Neural progenitor cell (in vitro differentiated cells): ENCODE measurements at regions not wholly inside any gene's neighbourhood (a gene's known extent, or its start where the extent isn't known, plus 50 kb on each side); places are given as distances from the start of the nearest gene placed in this dataset.

Source experiments
- DNase-seq: peaks from one replicate; pipeline ENCODE4 v3.0.0-alpha.2; 2016; ENCODE audit warnings: low spot score
- H2AFZ ChIP-seq: fragments of 200-600 bp; sonication (generic); replicated peaks from 2 replicates; pipeline ENCODE4 v1.6.1; 2016; ENCODE audit warnings: antibody characterized with exemption
- H3F3A ChIP-seq: fragments of 200-600 bp; sonication (generic); 2 replicates; pipeline ENCODE4 v1.6.1; 2016; ENCODE audit warnings: antibody characterized with exemption, low read depth
- H3K27ac ChIP-seq: fragments of 200-600 bp; sonication (generic); 2 replicates; pipeline ENCODE4 v1.5.1; 2016; ENCODE audit warnings: mild to moderate bottlenecking
- H3K27me3 ChIP-seq: fragments of 200-600 bp; sonication (generic); 2 replicates; pipeline ENCODE4 v1.6.1; 2016; ENCODE audit warnings: mild to moderate bottlenecking, moderate library complexity
- H3K36me3 ChIP-seq: fragments of 200-600 bp; sonication (generic); 2 replicates; pipeline ENCODE4 v1.5.1; 2016
- H3K4me1 ChIP-seq: fragments of 200-600 bp; sonication (generic); 2 replicates; pipeline ENCODE4 v1.6.1; 2016; ENCODE audit warnings: mixed run types
- H3K4me2 ChIP-seq: fragments of 200-600 bp; sonication (generic); 2 replicates; pipeline ENCODE4 v1.6.1; 2016
- H3K4me3 ChIP-seq: fragments of 200-600 bp; sonication (generic); 2 replicates; pipeline ENCODE4 v1.5.1; 2016
- H3K79me2 ChIP-seq: fragments of 200-600 bp; sonication (generic); 2 replicates; pipeline ENCODE4 v1.6.1; 2016; ENCODE audit warnings: low read depth
- H3K9ac ChIP-seq: fragments of 200-600 bp; sonication (generic); 2 replicates; pipeline ENCODE4 v1.6.1; 2016
- H3K9me3 ChIP-seq: fragments of 200-600 bp; sonication (generic); 2 replicates; pipeline ENCODE4 v1.5.1; 2016; ENCODE audit warnings: low read depth
- H4K20me1 ChIP-seq: fragments of 200-600 bp; sonication (generic); 2 replicates; pipeline ENCODE4 v1.6.1; 2016; ENCODE audit warnings: low read depth
- H3K27ac Mint-ChIP-seq: 3 replicates; pipeline ENCODE4 v1.8.0; 2021; ENCODE audit warnings: mixed read lengths
- H3K27me3 Mint-ChIP-seq: 2 replicates; pipeline ENCODE4 v1.8.0; 2022; ENCODE audit warnings: low read depth, mild to moderate bottlenecking, inconsistent platforms, moderate library complexity, mixed read lengths; ENCODE audit not compliant: insufficient read depth
- H3K36me3 Mint-ChIP-seq: 3 replicates; pipeline ENCODE4 v1.8.0; 2021; ENCODE audit warnings: mixed read lengths
- H3K4me1 Mint-ChIP-seq: 3 replicates; pipeline ENCODE4 v1.8.0; 2021; ENCODE audit warnings: mixed read lengths
- H3K4me3 Mint-ChIP-seq: 3 replicates; pipeline ENCODE4 v1.8.0; 2021; ENCODE audit warnings: mild to moderate bottlenecking, moderate library complexity, mixed read lengths
- H3K9me3 Mint-ChIP-seq: 3 replicates; pipeline ENCODE4 v1.8.0; 2020; ENCODE audit warnings: mixed read lengths
- CTCF ChIP-seq: fragments of 200-600 bp; sonication (generic); IDR thresholded peaks from 2 replicates; pipeline ENCODE4 v1.5.1; 2017; ENCODE audit warnings: antibody characterized with exemption, mild to moderate bottlenecking
- EZH2 ChIP-seq: fragments of 200-600 bp; sonication (generic); IDR thresholded peaks from 2 replicates; pipeline ENCODE4 v1.6.1; 2017; ENCODE audit warnings: antibody characterized with exemption, mild to moderate bottlenecking, moderate library complexity
- EZH2phosphoT487 ChIP-seq: fragments of 200-600 bp; sonication (generic); IDR thresholded peaks from 2 replicates; pipeline ENCODE4 v1.6.1; 2017; ENCODE audit warnings: antibody characterized with exemption

- Mint-ChIP-seq H3K9me3 (no peaks in the 10 kb centered on the region), H3K27ac (no peak overlapping the region), H3K4me3 (no peak overlapping the region), H3K4me1 (no peaks in the 10 kb centered on the region), H3K36me3 (no peaks in the 10 kb centered on the region), H3K27me3 (no peaks in the 10 kb centered on the region)
- DNase-seq: no peak
- Histone ChIP-seq H3K79me2 (no peaks in the 10 kb centered on the region), H3K36me3 (no peaks in the 10 kb centered on the region), H3K27me3 (no peaks in the 10 kb centered on the region), H3K4me1 (no peaks in the 10 kb centered on the region), H3K9me3 (no peaks in the 10 kb centered on the region), H3K9ac (no peak overlapping the region), H4K20me1 (no peaks in the 10 kb centered on the region), H2AFZ (no peak overlapping the region), H3K4me3 (no peak overlapping the region), H3K27ac (no peak overlapping the region), H3K4me2 (no peak overlapping the region), H3F3A (no peaks in the 10 kb centered on the region)
- TF ChIP-seq EZH2phosphoT487: no peak
- TF ChIP-seq CTCF: no peak
- TF ChIP-seq EZH2: no peak
Measured at GRCh38 chr2:188881434-188881833, 92.7 kb upstream of the COL3A1 start.

- H3K27ac ChIP-seq: no peak overlapping the region
- no peaks in the 10 kb centered on the region for H3K27me3 ChIP-seq
- no peaks in the 10 kb centered on the region for H3K79me2 ChIP-seq
- no peaks in the 10 kb centered on the region for H3K36me3 ChIP-seq
- no peak overlapping the region for H3K4me3 ChIP-seq
- Mint-ChIP-seq H3K4me1 (no peaks in the 10 kb centered on the region), H3K4me3 (no peak overlapping the region), H3K9me3 (no peaks in the 10 kb centered on the region), H3K36me3 (no peaks in the 10 kb centered on the region), H3K27me3 (no peaks in the 10 kb centered on the region), H3K27ac (no peak overlapping the region)
- H3K9me3 ChIP-seq: no peaks in the 10 kb centered on the region
- no peak for DNase-seq
- H3K4me1 ChIP-seq: no peaks in the 10 kb centered on the region
- H3K9ac ChIP-seq: no peak overlapping the region
- H4K20me1 ChIP-seq: no peaks in the 10 kb centered on the region
- TF ChIP-seq EZH2: no peak
- TF ChIP-seq EZH2phosphoT487: no peak
- TF ChIP-seq CTCF: no peak
- H3F3A ChIP-seq: no peaks in the 10 kb centered on the region
- peak overlapping the region; percentile 30 for H2AFZ ChIP-seq
- H3K4me2 ChIP-seq: no peak overlapping the region
Measured at GRCh38 chr2:188884046-188884445, 90.1 kb upstream of the COL3A1 start.

- Histone ChIP-seq H3K27ac (no peak overlapping the region), H3K9ac (no peak overlapping the region), H3K36me3 (no peaks in the 10 kb centered on the region), H3K4me3 (no peak overlapping the region), H3K27me3 (no peaks in the 10 kb centered on the region), H3K79me2 (no peaks in the 10 kb centered on the region), H4K20me1 (no peaks in the 10 kb centered on the region), H3K9me3 (no peaks in the 10 kb centered on the region), H3K4me2 (no peak overlapping the region), H3F3A (no peaks in the 10 kb centered on the region), H2AFZ (no peak overlapping the region), H3K4me1 (no peaks in the 10 kb centered on the region)
- TF ChIP-seq CTCF (no peak), EZH2phosphoT487 (no peak), EZH2 (no peak)
- no peaks in the 10 kb centered on the region for H3K27me3 Mint-ChIP-seq
- H3K4me1 Mint-ChIP-seq: no peaks in the 10 kb centered on the region
- H3K9me3 Mint-ChIP-seq: no peaks in the 10 kb centered on the region
- no peak for DNase-seq
- H3K4me3 Mint-ChIP-seq: no peak overlapping the region
- H3K27ac Mint-ChIP-seq: no peak overlapping the region
- H3K36me3 Mint-ChIP-seq: no peaks in the 10 kb centered on the region
Measured at GRCh38 chr2:188884517-188884916, 89.7 kb upstream of the COL3A1 start.

GRCh38 chr2:188889187-188889586, 85.0 kb upstream of the COL3A1 start:
- Histone ChIP-seq H3K4me2 (no peak overlapping the region), H3F3A (no peaks in the 10 kb centered on the region), H3K4me1 (no peaks in the 10 kb centered on the region), H4K20me1 (no peaks in the 10 kb centered on the region), H3K27ac (no peak overlapping the region), H2AFZ (no peak overlapping the region), H3K36me3 (no peaks in the 10 kb centered on the region), H3K79me2 (no peaks in the 10 kb centered on the region), H3K27me3 (no peaks in the 10 kb centered on the region), H3K9ac (no peak overlapping the region), H3K9me3 (no peaks in the 10 kb centered on the region), H3K4me3 (no peak overlapping the region)
- Mint-ChIP-seq H3K4me3 (no peak overlapping the region), H3K9me3 (no peaks in the 10 kb centered on the region), H3K36me3 (no peaks in the 10 kb centered on the region), H3K27ac (no peak overlapping the region), H3K27me3 (no peaks in the 10 kb centered on the region), H3K4me1 (no peaks in the 10 kb centered on the region)
- DNase-seq: no peak
- TF ChIP-seq EZH2: no peak
- no peak for TF ChIP-seq EZH2phosphoT487
- no peak for TF ChIP-seq CTCF
